ENCODE measurements at regions not wholly inside any gene's neighbourhood (a gene's known extent, or its start where the extent isn't known, plus 50 kb on each side); places are given as distances from the start of the nearest gene placed in this dataset.

GRCh38 chr6:97864366-97864765 is 581.4 kb upstream of the MMS22L start:
- in situ Hi-C loops (cut with MboI; ENCODE audit: low pct_unique_long_range_greater_than_20kb, low sequenced_read_pairs) = no loop called here

GRCh38 chr6:97864826-97865225 is 581.8 kb upstream of the MMS22L start:
- DNase-seq = no peak
- in situ Hi-C loops (cut with MboI; ENCODE audit: low pct_unique_long_range_greater_than_20kb, low sequenced_read_pairs) = no loop called here

More at GRCh38 chr6:97864366-97864765, 581.4 kb upstream of the MMS22L start:
- no peak for DNase-seq

DNA sequence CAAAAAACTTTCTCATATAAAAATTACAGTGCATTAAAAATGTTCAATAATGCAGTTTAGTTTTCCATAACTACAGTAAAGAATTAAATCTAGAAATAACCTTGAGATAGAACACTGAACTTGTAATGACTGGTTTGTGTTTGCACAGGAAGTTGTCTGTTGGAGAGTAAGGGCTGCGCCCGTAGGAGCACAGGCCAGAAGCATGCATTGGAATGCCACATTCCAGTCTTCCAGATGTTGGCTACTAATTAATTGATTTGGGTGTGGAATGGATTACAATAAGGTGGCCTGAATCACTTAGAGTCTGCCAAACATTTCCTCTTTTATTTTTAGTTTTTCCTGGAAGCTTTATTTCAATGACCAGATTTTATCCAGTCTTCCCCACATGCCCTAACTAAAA is 582.6 kb upstream of the MMS22L start:
- in situ Hi-C loops (cut with MboI; ENCODE audit: low pct_unique_long_range_greater_than_20kb, low sequenced_read_pairs) = no loop called here
- no peak for DNase-seq

DNA sequence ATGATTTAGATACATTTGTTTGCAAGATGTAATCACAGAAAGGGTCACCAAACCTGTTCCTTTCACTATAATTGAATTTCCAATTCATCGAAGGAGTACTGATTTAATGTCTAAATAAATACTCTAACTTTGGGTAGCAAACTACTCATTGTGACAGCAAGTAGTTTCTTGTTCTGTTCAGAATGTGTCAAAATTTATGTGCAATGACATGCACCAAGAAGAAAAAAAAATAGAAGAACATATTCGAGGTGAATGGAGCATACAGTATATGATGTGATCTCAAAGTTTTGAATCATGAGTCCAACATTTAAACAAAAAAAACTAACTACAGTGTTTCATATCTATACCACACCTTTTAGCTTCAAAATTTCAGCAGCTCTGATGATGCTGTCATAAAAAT is 583.6 kb upstream of the MMS22L start:
- no peak for DNase-seq
- in situ Hi-C loops (cut with MboI; ENCODE audit: low pct_unique_long_range_greater_than_20kb, low sequenced_read_pairs) = no loop called here

DNA sequence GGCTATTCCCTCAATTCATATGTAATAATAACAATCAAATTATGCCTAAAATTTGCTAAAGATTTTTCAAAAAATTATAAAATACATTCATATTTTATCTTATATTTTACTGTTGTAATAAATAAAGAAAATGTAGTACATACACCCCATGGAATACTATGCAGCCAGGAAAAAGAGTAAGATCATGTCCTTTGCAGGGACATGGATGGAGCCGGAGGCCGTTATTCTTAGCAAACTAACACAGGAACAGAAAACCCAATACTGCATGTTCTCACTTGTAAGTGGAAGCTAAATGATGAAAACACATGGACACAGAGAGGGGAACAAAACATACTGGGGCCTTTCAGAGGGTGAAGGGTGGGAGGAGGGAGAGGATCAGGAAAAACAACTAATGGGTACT is 584.2 kb upstream of the MMS22L start:
- DNase-seq = no peak
- in situ Hi-C loops (cut with MboI; ENCODE audit: low pct_unique_long_range_greater_than_20kb, low sequenced_read_pairs) = no loop called here

DNA sequence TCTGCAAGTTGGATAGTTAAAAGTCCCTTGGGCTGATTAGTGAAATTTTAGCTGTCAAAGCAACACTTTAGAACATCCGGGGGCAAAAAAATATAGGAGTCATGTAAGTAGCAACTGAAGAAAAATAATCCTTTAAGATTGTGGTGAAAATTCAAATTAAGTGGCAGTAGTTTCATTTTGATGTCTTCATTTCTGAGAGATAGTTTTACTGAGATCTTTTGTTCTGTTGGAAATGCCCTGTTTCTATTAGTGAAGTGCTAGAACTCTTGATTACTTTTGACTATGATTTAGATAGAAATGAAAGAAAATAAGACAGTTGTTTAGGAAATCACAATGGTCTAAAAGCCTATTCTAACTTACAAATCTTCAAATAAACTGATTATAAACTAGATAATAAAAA is 587.3 kb upstream of the MMS22L start:
- in situ Hi-C loops (cut with MboI; ENCODE audit: low pct_unique_long_range_greater_than_20kb, low sequenced_read_pairs) = no loop called here
- no peak for DNase-seq

DNA sequence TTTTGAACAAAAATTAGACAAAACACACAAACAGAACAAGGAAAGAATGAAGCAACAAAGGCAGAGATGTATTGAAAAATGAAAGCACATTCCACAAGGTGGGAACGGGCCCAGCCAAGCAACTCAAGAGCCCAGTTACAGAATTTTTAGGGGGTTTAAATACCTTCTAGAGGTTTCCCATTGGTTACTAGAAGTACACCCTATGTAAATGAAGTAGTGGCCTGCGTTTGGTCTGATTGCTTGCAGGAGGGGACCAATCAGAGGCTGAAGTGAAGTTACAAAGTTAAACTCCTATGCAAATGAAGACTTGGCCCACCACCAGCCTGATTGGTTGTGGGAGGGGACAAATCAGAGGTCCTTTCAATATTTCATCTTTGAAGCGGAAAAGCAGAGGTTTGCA is 593.7 kb upstream of the MMS22L start:
- DNase-seq = no peak
- in situ Hi-C loops (cut with MboI; ENCODE audit: low pct_unique_long_range_greater_than_20kb, low sequenced_read_pairs) = no loop called here

- DNase-seq = no peak
- in situ Hi-C loops (cut with MboI; ENCODE audit: low pct_unique_long_range_greater_than_20kb, low sequenced_read_pairs) = no loop called here
Observed at GRCh38 chr6:97882755-97883154, 599.7 kb upstream of the MMS22L start.

DNA sequence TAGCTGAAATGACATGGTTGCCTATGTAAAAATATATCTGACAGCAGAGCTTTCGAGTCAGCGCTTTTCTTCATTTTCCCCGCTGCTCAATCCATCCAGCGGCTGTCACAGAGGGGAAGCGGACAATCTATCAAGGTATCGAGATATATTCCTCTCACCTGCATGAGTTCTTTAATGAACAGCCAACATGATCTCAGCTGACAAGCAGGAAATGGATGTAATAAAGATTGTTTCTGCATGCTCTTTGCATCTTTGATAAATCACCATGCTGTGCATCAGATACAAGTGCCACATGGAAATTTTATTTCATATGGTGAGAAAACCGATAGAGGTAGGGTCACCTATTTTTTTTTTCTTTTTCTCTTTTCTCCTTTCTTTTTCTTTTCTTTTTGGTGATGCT is 602.3 kb upstream of the MMS22L start:
- DNase-seq = no peak
- in situ Hi-C loops (cut with MboI; ENCODE audit: low pct_unique_long_range_greater_than_20kb, low sequenced_read_pairs) = no loop called here

DNA sequence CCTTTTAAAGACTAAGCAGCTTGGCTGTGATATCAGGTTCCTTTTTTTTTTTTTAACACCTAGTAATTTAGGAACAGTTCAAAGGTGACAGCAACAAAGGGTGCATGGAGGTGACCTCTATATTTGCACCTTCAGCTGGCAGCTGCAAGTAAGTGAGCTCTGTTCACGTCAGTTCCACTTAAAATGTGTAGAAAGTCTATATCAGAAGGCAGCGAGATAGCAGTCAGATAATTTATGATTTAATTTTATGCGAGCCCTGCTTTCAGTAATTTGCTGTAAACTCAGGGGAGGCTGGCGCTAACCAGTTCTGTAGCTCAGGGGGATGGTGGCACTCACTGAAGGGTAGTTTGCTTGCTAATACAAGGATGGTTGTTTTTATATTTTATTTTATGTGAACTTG is 602.8 kb upstream of the MMS22L start:
- no peak for DNase-seq
- in situ Hi-C loops (cut with MboI; ENCODE audit: low pct_unique_long_range_greater_than_20kb, low sequenced_read_pairs) = no loop called here

GRCh38 chr6:97901531-97901930 is 618.5 kb upstream of the MMS22L start:
- in situ Hi-C loops (cut with MboI; ENCODE audit: low pct_unique_long_range_greater_than_20kb, low sequenced_read_pairs) = no loop called here
- no peak for DNase-seq

- in situ Hi-C loops (cut with MboI; ENCODE audit: low pct_unique_long_range_greater_than_20kb, low sequenced_read_pairs) = no loop called here
- DNase-seq = no peak
Observed at GRCh38 chr6:97909380-97909779, 626.4 kb upstream of the MMS22L start.

- no peak for DNase-seq
- in situ Hi-C loops (cut with MboI; ENCODE audit: low pct_unique_long_range_greater_than_20kb, low sequenced_read_pairs) = no loop called here
Observed at GRCh38 chr6:97913721-97914120, 630.7 kb upstream of the MMS22L start.

- in situ Hi-C loops (cut with MboI; ENCODE audit: low pct_unique_long_range_greater_than_20kb, low sequenced_read_pairs) = no loop called here
Observed at GRCh38 chr6:97914912-97915311, 631.9 kb upstream of the MMS22L start.

GRCh38 chr6:97915537-97915936 is 632.5 kb upstream of the MMS22L start:
- DNase-seq = no peak
- in situ Hi-C loops (cut with MboI; ENCODE audit: low pct_unique_long_range_greater_than_20kb, low sequenced_read_pairs) = no loop called here

More at GRCh38 chr6:97914912-97915311, 631.9 kb upstream of the MMS22L start:
- DNase-seq = no peak

DNA sequence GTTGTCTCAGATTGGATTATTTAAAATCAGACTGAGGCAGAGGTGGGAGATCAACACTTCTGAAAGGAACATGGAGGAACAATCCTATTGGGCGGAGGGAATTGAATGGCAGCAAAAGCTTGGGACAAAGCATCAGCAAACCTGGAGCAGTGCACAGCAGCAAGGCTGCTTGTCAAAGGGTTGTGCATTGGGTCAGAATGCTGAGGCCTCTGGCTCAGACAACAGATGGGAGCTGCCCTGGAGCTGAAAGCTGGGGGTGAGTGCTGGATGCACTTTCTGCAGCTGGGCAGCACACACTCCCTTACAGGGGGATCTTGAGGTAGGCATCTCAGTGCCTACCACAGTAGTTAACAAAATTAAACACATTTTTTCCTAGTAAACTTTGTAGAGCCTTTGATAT is 634.4 kb upstream of the MMS22L start:
- in situ Hi-C loops (cut with MboI; ENCODE audit: low pct_unique_long_range_greater_than_20kb, low sequenced_read_pairs) = no loop called here
- DNase-seq = no peak

GRCh38 chr6:97919046-97919445 is 636.0 kb upstream of the MMS22L start:
- in situ Hi-C loops (cut with MboI; ENCODE audit: low pct_unique_long_range_greater_than_20kb, low sequenced_read_pairs) = no loop called here
- DNase-seq = no peak

DNA sequence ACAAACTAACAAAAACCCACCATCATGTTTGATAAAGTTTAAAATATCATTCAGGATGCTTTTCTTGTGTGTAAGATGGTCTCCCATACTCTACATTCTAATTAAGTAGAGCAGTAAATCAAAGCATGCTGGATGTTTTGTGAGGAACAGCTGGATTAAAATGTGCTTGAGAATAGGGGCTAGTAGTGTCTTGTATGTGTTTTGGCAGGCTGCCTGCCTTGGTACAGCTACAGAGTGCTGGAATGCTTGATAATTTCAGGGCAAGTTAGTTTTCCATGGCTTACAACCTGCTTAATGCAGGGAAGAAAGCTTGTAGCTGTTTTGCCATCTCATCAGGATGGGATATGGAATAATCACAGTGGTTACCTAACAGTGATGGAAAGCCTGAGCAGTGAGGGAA is 636.6 kb upstream of the MMS22L start:
- in situ Hi-C loops (cut with MboI; ENCODE audit: low pct_unique_long_range_greater_than_20kb, low sequenced_read_pairs) = no loop called here

GRCh38 chr6:97923249-97923648 is 640.2 kb upstream of the MMS22L start:
- no peak for DNase-seq
- in situ Hi-C loops (cut with MboI; ENCODE audit: low pct_unique_long_range_greater_than_20kb, low sequenced_read_pairs) = no loop called here

More for the DNA sequence above, 636.6 kb upstream of the MMS22L start:
- DNase-seq = no peak

DNA sequence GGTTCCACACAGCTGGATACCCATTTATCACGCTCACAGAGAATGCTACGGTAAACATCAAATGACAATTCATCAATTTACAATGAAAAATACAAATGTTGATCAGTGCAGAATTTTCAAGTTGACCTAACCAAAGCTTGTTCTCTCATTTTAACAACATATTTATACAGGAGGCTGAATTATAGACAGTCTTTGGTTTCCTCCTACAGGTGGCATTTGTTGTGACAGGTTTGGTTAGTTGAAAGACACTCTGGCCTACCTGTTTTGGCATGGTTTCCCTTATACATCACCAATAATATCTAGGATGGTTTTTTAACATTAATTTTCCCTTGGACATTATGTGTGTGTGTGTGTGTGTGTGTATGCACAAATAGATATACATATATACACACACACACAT is 642.5 kb upstream of the MMS22L start:
- no peak for DNase-seq
- in situ Hi-C loops (cut with MboI; ENCODE audit: low pct_unique_long_range_greater_than_20kb, low sequenced_read_pairs) = no loop called here

- in situ Hi-C loops (cut with MboI; ENCODE audit: low pct_unique_long_range_greater_than_20kb, low sequenced_read_pairs) = no loop called here
- no peak for DNase-seq
Observed at GRCh38 chr6:97939440-97940168, 656.6 kb upstream of the MMS22L start.
